ENCODE measurements at regions not wholly inside any gene's neighbourhood (a gene's known extent, or its start where the extent isn't known, plus 50 kb on each side); places are given as distances from the start of the nearest gene placed in this dataset.

- no peak for TF ChIP-seq CTCF (IDR thresholded peaks at IDR 0.05)
- no peak for TF ChIP-seq EP300 (IDR thresholded peaks at IDR 0.05)
These were observed 221.9 kb upstream of the SETBP1 start for GRCh38 chr18:44458777-44459176.
